ENCODE measurements at regions not wholly inside any gene's neighbourhood (a gene's known extent, or its start where the extent isn't known, plus 50 kb on each side); places are given as distances from the start of the nearest gene placed in this dataset.

- TF ChIP-seq POLR2A (IDR thresholded peaks at IDR 0.05) (no peak), CTCF (IDR thresholded peaks at IDR 0.05) (no peak)
These were observed 226.6 kb upstream of the RPL38 start for GRCh38 chr17:73976676-73977521.

Measured in body of pancreas (tissue), 4 donors.